H9 (cell line): ENCODE measurements at regions not wholly inside any gene's neighbourhood (a gene's known extent, or its start where the extent isn't known, plus 50 kb on each side); places are given as distances from the start of the nearest gene placed in this dataset.

ENCODE experiments used
- DNase-seq: peaks from one replicate; pipeline ENCODE4 v3.0.0-alpha.2; 2017
- H2AFZ ChIP-seq: one replicate; pipeline ENCODE4 v1.6.1; 2013; ENCODE audit warnings: mild to moderate bottlenecking, low read length, control low read depth, moderate library complexity
- H2AK5ac ChIP-seq: 2 replicates; pipeline ENCODE4 v1.6.1; 2013; ENCODE audit warnings: low read length, control low read depth, mixed read lengths; ENCODE audit not compliant: insufficient read length
- H2BK120ac ChIP-seq: one replicate; pipeline ENCODE4 v1.6.1; 2013; ENCODE audit warnings: low read depth, mild to moderate bottlenecking, low read length, control low read depth, inconsistent platforms; ENCODE audit not compliant: poor library complexity, severe bottlenecking
- H2BK12ac ChIP-seq: 2 replicates; pipeline ENCODE4 v1.6.1; 2013; ENCODE audit warnings: low read length, control low read depth, mixed read lengths, low read depth; ENCODE audit not compliant: insufficient read length
- H2BK15ac ChIP-seq: 2 replicates; pipeline ENCODE4 v1.6.1; 2013; ENCODE audit warnings: low read depth, low read length, control low read depth
- H2BK20ac ChIP-seq: one replicate; pipeline ENCODE4 v1.6.1; 2013; ENCODE audit warnings: low read depth, mild to moderate bottlenecking, low read length, control low read depth, inconsistent platforms; ENCODE audit not compliant: poor library complexity, severe bottlenecking
- H2BK5ac ChIP-seq: 2 replicates; pipeline ENCODE4 v1.6.1; 2013; ENCODE audit warnings: low read length, control low read depth, mixed read lengths; ENCODE audit not compliant: insufficient read length
- H3K14ac ChIP-seq: 2 replicates; pipeline ENCODE4 v1.6.1; 2013; ENCODE audit warnings: low read length, control low read depth; ENCODE audit not compliant: insufficient read depth
- H3K18ac ChIP-seq: 2 replicates; pipeline ENCODE4 v1.6.1; 2013; ENCODE audit warnings: low read depth, mild to moderate bottlenecking, mixed read lengths, low read length, control low read depth; ENCODE audit not compliant: insufficient read length
- H3K23ac ChIP-seq: 2 replicates; pipeline ENCODE4 v1.6.1; 2013; ENCODE audit warnings: low read length, control low read depth, mixed read lengths, low read depth; ENCODE audit not compliant: insufficient read length
- H3K23me2 ChIP-seq: 2 replicates; pipeline ENCODE4 v1.6.1; 2013; ENCODE audit warnings: low read depth, mild to moderate bottlenecking, mixed read lengths, low read length, control low read depth; ENCODE audit not compliant: insufficient read length, poor library complexity, severe bottlenecking
- H3K27ac ChIP-seq: 2 replicates; pipeline ENCODE4 v1.5.1; 2013; ENCODE audit warnings: low read length, control low read depth, mixed read lengths, low read depth; ENCODE audit not compliant: insufficient read length
- H3K27me3 ChIP-seq: 2 replicates; pipeline ENCODE4 v1.6.1; 2013; ENCODE audit warnings: low read length, control low read depth, inconsistent platforms; ENCODE audit not compliant: insufficient read depth
- H3K4ac ChIP-seq: 2 replicates; pipeline ENCODE4 v1.6.1; 2013; ENCODE audit warnings: low read depth, mild to moderate bottlenecking, control low read depth, inconsistent platforms, low read length, moderate library complexity
- H3K4me1 ChIP-seq: 2 replicates; pipeline ENCODE4 v1.6.1; 2013; ENCODE audit warnings: low read length, control low read depth, inconsistent platforms; ENCODE audit not compliant: insufficient read depth
- H3K4me2 ChIP-seq: 2 replicates; pipeline ENCODE4 v1.6.1; 2013; ENCODE audit warnings: low read length, control low read depth, mixed read lengths; ENCODE audit not compliant: insufficient read length, insufficient read depth
- H3K56ac ChIP-seq: 2 replicates; pipeline ENCODE4 v1.6.1; 2013; ENCODE audit warnings: low read depth, mild to moderate bottlenecking, mixed read lengths, low read length, control low read depth; ENCODE audit not compliant: insufficient read length
- H3K79me1 ChIP-seq: 2 replicates; pipeline ENCODE4 v1.6.1; 2013; ENCODE audit warnings: low read depth, mild to moderate bottlenecking, moderate library complexity, low read length, control low read depth, inconsistent platforms; ENCODE audit not compliant: insufficient read depth, poor library complexity, severe bottlenecking
- H3K79me2 ChIP-seq: 2 replicates; pipeline ENCODE4 v1.6.1; 2013; ENCODE audit warnings: low read length, control low read depth, inconsistent platforms; ENCODE audit not compliant: insufficient read depth
- H3K9ac ChIP-seq: 2 replicates; pipeline ENCODE4 v1.6.1; 2013; ENCODE audit warnings: low read length, control low read depth, mixed read lengths; ENCODE audit not compliant: insufficient read length; ENCODE audit errors: extremely low read depth
- H3K9me3 ChIP-seq: one replicate; pipeline ENCODE4 v1.6.1; 2013; ENCODE audit warnings: low read depth, low read length, inconsistent platforms; ENCODE audit not compliant: control insufficient read depth
- H3T11ph ChIP-seq: one replicate; pipeline ENCODE4 v1.6.1; 2013; ENCODE audit warnings: mild to moderate bottlenecking, low read length, control low read depth, inconsistent platforms
- H4K20me1 ChIP-seq: one replicate; pipeline ENCODE4 v1.6.1; 2013; ENCODE audit not compliant: control insufficient read depth, insufficient read length, insufficient read depth
- H4K5ac ChIP-seq: 2 replicates; pipeline ENCODE4 v1.6.1; 2013; ENCODE audit warnings: low read depth, mild to moderate bottlenecking, mixed read lengths, low read length, control low read depth; ENCODE audit not compliant: insufficient read length
- H4K8ac ChIP-seq: replicated peaks from 2 replicates; pipeline ENCODE4 v1.6.1; 2013; ENCODE audit warnings: low read length, control low read depth, mixed read lengths, low read depth; ENCODE audit not compliant: insufficient read length
- H4K91ac ChIP-seq: 2 replicates; pipeline ENCODE4 v1.6.1; 2013; ENCODE audit warnings: low read depth, mild to moderate bottlenecking, moderate library complexity, mixed read lengths, low read length, control low read depth; ENCODE audit not compliant: insufficient read length
- H3K27ac Mint-ChIP-seq, 3 experiments: 2 replicates in 2 of 3; 3 replicates in 1 of 3; pipeline ENCODE4 v1.8.0; 2020 to 2021; ENCODE audit warnings: mixed read lengths in 3 of 3, mild to moderate bottlenecking in 1 of 3, moderate library complexity in 1 of 3
- H3K27me3 Mint-ChIP-seq: 2 replicates; pipeline ENCODE4 v1.8.0; 2021; ENCODE audit warnings: low read depth, mild to moderate bottlenecking, moderate library complexity, mixed read lengths
- H3K36me3 Mint-ChIP-seq, 3 experiments: 2 replicates in 2 of 3; 3 replicates in 1 of 3; pipeline ENCODE4 v1.8.0; 2020 to 2021; ENCODE audit warnings: low read depth in 3 of 3, mixed read lengths in 3 of 3; ENCODE audit not compliant: insufficient read depth in 1 of 3
- H3K4me1 Mint-ChIP-seq, 2 experiments: 2 replicates each; pipeline ENCODE4 v1.8.0; 2020; ENCODE audit warnings: mixed read lengths in 2 of 2
- H3K4me3 Mint-ChIP-seq, 2 experiments: 2 replicates in 1 of 2; 3 replicates in 1 of 2; pipeline ENCODE4 v1.8.0; 2020 to 2021; ENCODE audit warnings: mild to moderate bottlenecking in 2 of 2, mixed read lengths in 2 of 2, moderate library complexity in 1 of 2
- H3K9me3 Mint-ChIP-seq, 2 experiments: 2 replicates in 1 of 2; 3 replicates in 1 of 2; pipeline ENCODE4 v1.8.0; 2020; ENCODE audit warnings: mild to moderate bottlenecking in 2 of 2, mixed read lengths in 2 of 2, moderate library complexity in 1 of 2
- CTCF ChIP-seq: fragments of 200-600 bp; sonication (generic); conservative IDR thresholded peaks from 3 replicates; pipeline ENCODE4 v1.8.0; 2021; ENCODE audit warnings: antibody characterized with exemption, mild to moderate bottlenecking
- WGBS: extraction: QIAGEN DNeasy Blood & Tissue Kit; methylation state at CpG from one replicate; pipeline ENCODE4 v1.1.7; 2013; ENCODE audit warnings: missing lambda C conversion rate, low lambda C conversion rate, mixed read lengths; ENCODE audit not compliant: insufficient read length; ENCODE audit errors: extremely low coverage; 5-methylcytosine and 5-hydroxymethylcytosine counted together

- no peak overlapping the region for H2BK5ac ChIP-seq
- Mint-ChIP-seq H3K9me3 (peaks cover 3% of the 10 kb centered on the region in 2 experiments; a peak in 3 of 5 replicates), H3K27ac (no peak overlapping the region), H3K36me3 (peaks cover 0 to 3% (median 0%) of the 10 kb centered on the region in 3 experiments; a peak in 2 of 7 replicates), H3K27me3 (no peaks in the 10 kb centered on the region), H3K4me3 (no peak overlapping the region), H3K4me1 (no peaks in the 10 kb centered on the region)
- H2BK120ac ChIP-seq: no peak overlapping the region
- no peak overlapping the region for H3K4ac ChIP-seq
- H3K9ac ChIP-seq: no peak overlapping the region
- no peak overlapping the region for H4K5ac ChIP-seq
- H4K20me1 ChIP-seq: no peaks in the 10 kb centered on the region
- DNase-seq: no peak
- H3K27ac ChIP-seq: no peak overlapping the region
- no peak overlapping the region for H3K4me2 ChIP-seq
- H3K9me3 ChIP-seq: no peaks in the 10 kb centered on the region
- no peak overlapping the region for H2BK12ac ChIP-seq
- H3K18ac ChIP-seq: no peak overlapping the region
- no peaks in the 10 kb centered on the region for H3K23me2 ChIP-seq
- H2BK20ac ChIP-seq: no peak overlapping the region
- no peak overlapping the region for H3K14ac ChIP-seq
- H3K27me3 ChIP-seq: no peaks in the 10 kb centered on the region
- H4K8ac ChIP-seq: no peak overlapping the region
- no peak for TF ChIP-seq CTCF
- no CpG with 5 or more reads among the region's 3 CpGs for WGBS
- no peak overlapping the region for H3K56ac ChIP-seq
- H2AK5ac ChIP-seq: no peak overlapping the region
- H3K4me1 ChIP-seq: no peaks in the 10 kb centered on the region
- H3K79me1 ChIP-seq: no peaks in the 10 kb centered on the region
- no peak overlapping the region for H4K91ac ChIP-seq
- H3T11ph ChIP-seq: no peak overlapping the region
- H2AFZ ChIP-seq: no peak overlapping the region
- H2BK15ac ChIP-seq: no peak overlapping the region
- no peaks in the 10 kb centered on the region for H3K79me2 ChIP-seq
- no peak overlapping the region for H3K23ac ChIP-seq
These were observed 784.5 kb downstream of the TSN start for GRCh38 chr2:122539920-122540319.
